Tibial artery (tissue), 4 donors: ENCODE measurements at regions not wholly inside any gene's neighbourhood (a gene's known extent, or its start where the extent isn't known, plus 50 kb on each side); places are given as distances from the start of the nearest gene placed in this dataset.

ENCODE experiments used
- DNase-seq, 2 donors: peaks; one replicate each; pipeline ENCODE4 v3.0.0-alpha.2; 2019
- H3K27ac ChIP-seq, 2 donors: fragments of 200-600 bp; sonication (generic) in 1 of 2; 1 replicate in 1 of 2; 2 replicates in 1 of 2; pipeline ENCODE4 v1.5.1; 2018 to 2019; ENCODE audit warnings: mild to moderate bottlenecking in 1 of 2
- H3K27me3 ChIP-seq, 2 donors: fragments of 200-600 bp; sonication (generic) in 1 of 2; one replicate each; pipeline versions ENCODE4 v1.5.1 to v1.6.0; 2016 to 2019
- H3K36me3 ChIP-seq, 3 donors: fragments of 200-600 bp; sonication (generic) in 2 of 3; one replicate each; pipeline ENCODE4 v1.5.1; 2016 to 2019; ENCODE audit warnings: mild to moderate bottlenecking in 2 of 3
- H3K4me1 ChIP-seq, 4 donors: fragments of 200-600 bp; sonication (generic) in 2 of 4; 1 replicate in 3 of 4; 2 replicates in 1 of 4; pipeline ENCODE4 v1.5.1; 2016 to 2019
- H3K4me3 ChIP-seq, 2 donors: fragments of 200-600 bp; sonication (generic) in 1 of 2; 1 replicate in 1 of 2; 2 replicates in 1 of 2; pipeline ENCODE4 v1.5.1; 2018 to 2019; ENCODE audit warnings: mild to moderate bottlenecking in 2 of 2
- H3K9me3 ChIP-seq, 3 donors: fragments of 200-600 bp; sonication (generic) in 1 of 3; one replicate each; pipeline ENCODE4 v1.5.1; 2016 to 2019
- intact Hi-C: fragments of 100-400 bp; cut with DNase I; formaldehyde crosslinking; loops from one replicate; pipeline ENCODE4 v1.15.0; 2023; ENCODE audit warnings: low total_unique reads
- TF ChIP-seq, protein P1 (sequence below), 2 experiments: fragments of 200-600 bp in 1 of 2; fragments of 450-650 bp in 1 of 2; IDR thresholded peaks; one replicate each; pipeline ENCODE4 v1.5.1; 2017 to 2019; ENCODE audit warnings: antibody characterized with exemption in 2 of 2, mild to moderate bottlenecking in 1 of 2, moderate library complexity in 1 of 2

DNA sequence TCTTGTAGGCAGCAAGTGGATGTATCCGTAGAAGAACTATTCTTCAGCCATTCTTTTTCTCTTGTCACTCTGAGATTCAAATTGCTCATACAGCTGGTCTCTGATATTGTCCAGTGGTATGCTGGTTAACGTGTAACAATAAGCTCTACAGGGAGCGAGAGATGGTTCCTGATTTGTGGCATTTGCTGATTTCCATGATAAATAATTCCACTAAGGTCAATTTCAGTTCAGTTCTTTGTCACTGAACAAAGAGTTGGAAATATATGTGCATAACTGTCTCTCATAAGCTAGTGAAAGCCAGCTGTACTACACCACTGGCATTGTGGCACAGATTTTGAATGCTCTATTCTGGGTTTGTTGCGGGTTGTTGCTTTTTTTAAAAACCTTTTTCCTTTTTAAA lies 131.7 kb downstream of the MTHFS start:
- Histone ChIP-seq H3K27ac (no peak overlapping the region), H3K27me3 (no peaks in the 10 kb centered on the region), H3K9me3 (no peaks in the 10 kb centered on the region), H3K4me1 (no peaks in the 10 kb centered on the region), H3K4me3 (no peak overlapping the region), H3K36me3 (no peaks in the 10 kb centered on the region)
- TF ChIP-seq, protein P1, sequence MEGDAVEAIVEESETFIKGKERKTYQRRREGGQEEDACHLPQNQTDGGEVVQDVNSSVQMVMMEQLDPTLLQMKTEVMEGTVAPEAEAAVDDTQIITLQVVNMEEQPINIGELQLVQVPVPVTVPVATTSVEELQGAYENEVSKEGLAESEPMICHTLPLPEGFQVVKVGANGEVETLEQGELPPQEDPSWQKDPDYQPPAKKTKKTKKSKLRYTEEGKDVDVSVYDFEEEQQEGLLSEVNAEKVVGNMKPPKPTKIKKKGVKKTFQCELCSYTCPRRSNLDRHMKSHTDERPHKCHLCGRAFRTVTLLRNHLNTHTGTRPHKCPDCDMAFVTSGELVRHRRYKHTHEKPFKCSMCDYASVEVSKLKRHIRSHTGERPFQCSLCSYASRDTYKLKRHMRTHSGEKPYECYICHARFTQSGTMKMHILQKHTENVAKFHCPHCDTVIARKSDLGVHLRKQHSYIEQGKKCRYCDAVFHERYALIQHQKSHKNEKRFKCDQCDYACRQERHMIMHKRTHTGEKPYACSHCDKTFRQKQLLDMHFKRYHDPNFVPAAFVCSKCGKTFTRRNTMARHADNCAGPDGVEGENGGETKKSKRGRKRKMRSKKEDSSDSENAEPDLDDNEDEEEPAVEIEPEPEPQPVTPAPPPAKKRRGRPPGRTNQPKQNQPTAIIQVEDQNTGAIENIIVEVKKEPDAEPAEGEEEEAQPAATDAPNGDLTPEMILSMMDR (IDR thresholded peaks at IDR 0.05) = no peak
- no peak for DNase-seq
- intact Hi-C loops = no loop called here

DNA sequence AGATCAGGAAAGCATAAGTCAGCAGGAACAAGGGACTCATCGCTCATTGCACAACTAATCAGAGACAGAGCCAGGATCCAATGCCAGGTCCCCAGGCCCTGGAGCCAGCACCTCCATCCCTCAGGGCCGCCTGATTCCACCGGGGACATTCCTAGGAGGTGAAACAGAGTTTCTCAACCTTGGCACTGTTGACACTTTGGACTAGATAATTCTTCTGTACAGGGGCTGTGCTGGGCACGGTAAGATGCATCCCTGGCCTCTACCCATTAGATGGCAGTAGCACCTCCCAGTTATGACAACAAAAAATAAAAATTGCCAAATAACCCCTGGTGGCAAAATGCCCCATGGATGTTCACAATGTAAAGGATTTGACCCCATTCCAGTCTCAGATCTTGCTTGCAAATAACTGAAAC lies 127.7 kb downstream of the MTHFS start:
- Histone ChIP-seq H3K27ac (no peak overlapping the region), H3K27me3 (no peaks in the 10 kb centered on the region), H3K36me3 (no peaks in the 10 kb centered on the region), H3K4me3 (no peak overlapping the region), H3K4me1 (no peaks in the 10 kb centered on the region), H3K9me3 (no peaks in the 10 kb centered on the region)
- DNase-seq = no peak
- intact Hi-C loops = no loop called here
- TF ChIP-seq, protein P1 (IDR thresholded peaks at IDR 0.05) = no peak

DNA sequence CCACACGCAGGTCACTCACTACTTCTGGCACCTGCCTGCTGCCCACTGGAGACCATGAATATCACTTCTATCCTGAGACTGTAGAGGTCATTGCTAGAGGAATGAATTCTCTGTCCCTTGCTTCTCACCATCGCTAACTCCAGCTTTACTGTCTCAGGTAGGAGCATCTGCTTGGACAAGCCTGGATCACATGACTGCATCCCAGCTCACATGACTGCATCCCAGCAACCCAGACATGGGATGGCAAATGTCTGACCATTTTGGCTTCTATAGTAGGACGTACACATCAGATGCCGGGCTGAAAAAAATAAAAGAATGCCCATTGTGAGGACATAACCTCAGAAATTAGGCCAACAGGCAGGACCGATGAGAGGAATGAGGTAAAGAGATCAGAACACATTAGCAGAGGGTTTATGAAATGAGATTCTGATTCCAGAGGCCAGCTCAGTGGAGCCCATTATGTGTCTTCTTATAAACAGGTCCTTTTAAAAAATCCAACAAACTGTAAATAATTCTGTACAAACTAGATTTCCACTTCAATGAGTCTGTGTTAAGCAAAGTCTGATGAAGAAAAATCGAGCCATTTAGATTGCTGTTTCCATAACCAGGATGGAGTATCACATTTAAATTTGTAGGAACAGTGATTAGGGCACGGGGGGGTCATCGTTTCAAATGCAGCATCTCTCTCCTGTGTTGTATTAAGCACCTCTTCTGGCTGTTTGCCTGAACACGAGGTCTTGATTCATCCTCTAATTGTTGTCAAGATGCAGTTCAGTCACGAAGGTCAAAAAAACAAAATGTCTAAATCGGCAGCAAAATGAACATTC lies 126.7 kb downstream of the MTHFS start:
- Histone ChIP-seq H3K4me1 (no peaks in the 10 kb centered on the region), H3K36me3 (no peaks in the 10 kb centered on the region), H3K27ac (no peak overlapping the region), H3K9me3 (no peaks in the 10 kb centered on the region), H3K4me3 (no peak overlapping the region), H3K27me3 (no peaks in the 10 kb centered on the region)
- TF ChIP-seq, protein P1 (IDR thresholded peaks at IDR 0.05) = no peak
- no peak for DNase-seq
- intact Hi-C loops = no loop called here

DNA sequence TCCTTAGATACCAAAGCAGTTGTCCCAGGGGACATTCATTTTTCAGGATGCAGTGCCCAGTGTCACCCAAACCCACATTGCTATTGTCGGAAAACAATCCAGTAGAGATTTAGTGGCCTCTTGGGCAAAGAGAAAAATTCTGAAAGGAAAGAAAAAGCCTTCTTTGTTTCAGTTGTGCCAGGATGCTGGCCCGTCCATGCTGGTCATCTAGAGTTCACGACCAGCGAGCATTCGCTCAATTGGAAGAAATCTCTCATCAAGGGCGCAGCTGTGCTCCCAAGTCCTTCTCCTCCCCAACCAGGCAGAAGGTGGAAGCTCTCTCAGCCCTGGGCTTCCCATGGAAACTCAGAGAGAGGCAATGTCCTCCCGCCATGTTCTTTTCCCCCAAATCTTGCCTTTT lies 123.7 kb downstream of the MTHFS start:
- intact Hi-C loops = no loop called here
- TF ChIP-seq, protein P1 (IDR thresholded peaks at IDR 0.05) = no peak
- H3K4me1 ChIP-seq = no peaks in the 10 kb centered on the region
- no peak overlapping the region for H3K4me3 ChIP-seq
- no peaks in the 10 kb centered on the region for H3K27me3 ChIP-seq
- no peaks in the 10 kb centered on the region for H3K9me3 ChIP-seq
- H3K36me3 ChIP-seq = no peaks in the 10 kb centered on the region
- no peak for DNase-seq
- H3K27ac ChIP-seq = no peak overlapping the region

DNA sequence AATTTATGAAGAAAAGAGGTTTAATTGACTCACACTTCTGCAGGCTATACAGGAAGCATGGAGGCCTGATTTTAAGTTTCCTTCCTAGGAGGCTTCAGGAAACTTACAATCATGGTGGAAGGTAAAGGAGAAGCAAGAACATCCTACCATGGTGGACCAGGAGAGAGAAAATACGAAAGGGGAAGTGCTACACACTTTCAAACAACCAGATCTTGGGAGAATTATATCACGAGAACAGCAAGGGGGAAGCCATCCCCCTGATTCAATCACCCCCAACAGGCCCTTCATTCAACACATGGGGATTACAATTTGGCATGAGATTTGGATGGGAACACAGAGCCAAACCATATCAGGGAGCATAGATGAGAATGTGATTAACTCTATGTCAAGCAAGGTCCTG lies 121.0 kb downstream of the MTHFS start:
- Histone ChIP-seq H3K4me3 (no peak overlapping the region), H3K36me3 (no peaks in the 10 kb centered on the region), H3K4me1 (no peaks in the 10 kb centered on the region), H3K9me3 (peaks cover 0 to 9% (median 7%) of the 10 kb centered on the region in 3 donors), H3K27me3 (no peaks in the 10 kb centered on the region), H3K27ac (no peak overlapping the region)
- intact Hi-C loops = no loop called here
- DNase-seq = no peak
- TF ChIP-seq, protein P1 (IDR thresholded peaks at IDR 0.05) = no peak
